Astrocyte (in vitro differentiated cells and primary cell): ENCODE measurements at regions not wholly inside any gene's neighbourhood (a gene's known extent, or its start where the extent isn't known, plus 50 kb on each side); places are given as distances from the start of the nearest gene placed in this dataset.

Experiments used
- CTCF ChIP-seq: IDR thresholded peaks from 2 replicates; pipeline ENCODE4 v1.5.1; 2011; ENCODE audit warnings: low read depth, mild to moderate bottlenecking, inconsistent platforms, low read length, moderate library complexity; ENCODE audit not compliant: insufficient read depth
- EZH2 ChIP-seq: IDR thresholded peaks from 2 replicates; pipeline ENCODE4 v1.6.1; 2012; ENCODE audit warnings: mild to moderate bottlenecking, low read length, inconsistent platforms; ENCODE audit not compliant: insufficient read depth

DNA sequence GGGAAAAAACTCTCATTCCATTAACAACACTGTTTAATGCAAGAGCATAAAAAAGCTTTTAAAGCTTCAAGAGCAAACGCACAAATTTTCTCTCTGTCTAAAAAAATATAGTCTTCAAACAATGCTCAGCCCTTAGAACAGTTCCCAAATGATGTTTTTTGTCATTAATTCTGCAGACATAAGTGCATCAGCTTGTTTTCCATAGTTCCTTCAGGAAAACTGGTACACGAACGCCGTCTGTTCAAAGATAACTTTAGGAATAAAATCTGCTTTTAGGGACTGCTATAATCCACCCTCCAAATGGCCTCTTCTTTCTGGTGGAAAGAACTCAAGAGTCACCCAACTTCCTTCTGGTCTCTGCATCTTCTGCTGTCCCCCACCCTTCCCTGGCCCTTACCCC lies 98.2 kb upstream of the SLC66A3 start:
- TF ChIP-seq EZH2, result no peak
- TF ChIP-seq CTCF, result no peak
